Activated T-helper 2 cell treated with anti-CD3 and anti-CD28 coated beads, Interferon-gamma antibody, Interleukin-2, Interleukin-4, amounts not matched to agents 10 μg/mL and 5 μg/mL and 100 μg/mL, durations not matched to agents 14 hours and 24 hours and 36 hours (primary cell): ENCODE measurements at regions not wholly inside any gene's neighbourhood (a gene's known extent, or its start where the extent isn't known, plus 50 kb on each side); places are given as distances from the start of the nearest gene placed in this dataset.

Source experiments
- DNase-seq: peaks from one replicate; pipeline ENCODE4 v3.0.0; 2021; ENCODE audit warnings: low spot score
- H3K27ac Mint-ChIP-seq: one replicate; pipeline ENCODE4 v1.8.0; 2021; ENCODE audit warnings: mixed read lengths
- H3K27me3 Mint-ChIP-seq: one replicate; pipeline ENCODE4 v1.8.0; 2021; ENCODE audit warnings: low read depth, mixed read lengths
- H3K36me3 Mint-ChIP-seq: one replicate; pipeline ENCODE4 v1.8.0; 2021; ENCODE audit warnings: low read depth, mixed read lengths
- H3K4me1 Mint-ChIP-seq: one replicate; pipeline ENCODE4 v1.8.0; 2021; ENCODE audit warnings: low read depth, mixed read lengths
- H3K4me3 Mint-ChIP-seq: one replicate; pipeline ENCODE4 v1.8.0; 2021; ENCODE audit warnings: low read depth, mild to moderate bottlenecking, moderate library complexity, mixed read lengths
- H3K9me3 Mint-ChIP-seq: one replicate; pipeline ENCODE4 v1.8.0; 2021; ENCODE audit warnings: mixed read lengths
- intact Hi-C: fragments of 100-400 bp; cut with micrococcal nuclease; formaldehyde crosslinking; loops from one replicate; pipeline ENCODE4 v1.15.1; 2023

DNA sequence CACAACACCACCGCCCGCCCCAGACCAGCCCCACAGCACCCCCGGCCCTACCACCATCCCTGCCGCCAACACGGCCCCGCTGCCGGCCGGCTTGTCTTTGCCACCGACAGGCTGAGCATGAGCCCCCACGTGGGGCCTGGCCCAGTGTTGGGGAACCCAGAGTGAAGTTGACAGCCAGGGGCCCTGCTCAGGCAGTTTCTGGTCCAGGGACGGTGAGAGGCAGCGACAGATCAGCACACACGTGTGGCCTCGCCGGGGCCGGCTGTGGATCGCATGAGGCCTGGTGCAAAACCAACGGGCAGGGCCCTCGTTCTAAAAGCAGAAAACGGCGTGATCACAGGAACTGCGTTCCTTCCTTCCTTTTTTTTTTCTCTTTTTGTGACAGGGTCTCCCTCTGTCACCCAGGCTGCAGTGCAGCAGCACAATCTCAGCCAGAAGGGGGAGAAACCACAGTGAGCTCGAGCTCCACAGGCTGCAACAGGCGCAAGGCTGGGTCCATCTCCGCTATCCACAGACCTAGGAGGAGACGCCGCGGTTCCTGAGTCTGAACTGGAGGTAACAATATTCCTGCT, 50.5 kb upstream of the FBRSL1 start:
- peaks cover 14% of the 10 kb centered on the region for H3K4me1 Mint-ChIP-seq
- intact Hi-C loops = no loop called here
- no peaks in the 10 kb centered on the region for H3K36me3 Mint-ChIP-seq
- H3K4me3 Mint-ChIP-seq = no peak overlapping the region
- no peak overlapping the region for H3K27ac Mint-ChIP-seq
- H3K9me3 Mint-ChIP-seq = no peaks in the 10 kb centered on the region
- H3K27me3 Mint-ChIP-seq = no peaks in the 10 kb centered on the region
- no peak for DNase-seq

DNA sequence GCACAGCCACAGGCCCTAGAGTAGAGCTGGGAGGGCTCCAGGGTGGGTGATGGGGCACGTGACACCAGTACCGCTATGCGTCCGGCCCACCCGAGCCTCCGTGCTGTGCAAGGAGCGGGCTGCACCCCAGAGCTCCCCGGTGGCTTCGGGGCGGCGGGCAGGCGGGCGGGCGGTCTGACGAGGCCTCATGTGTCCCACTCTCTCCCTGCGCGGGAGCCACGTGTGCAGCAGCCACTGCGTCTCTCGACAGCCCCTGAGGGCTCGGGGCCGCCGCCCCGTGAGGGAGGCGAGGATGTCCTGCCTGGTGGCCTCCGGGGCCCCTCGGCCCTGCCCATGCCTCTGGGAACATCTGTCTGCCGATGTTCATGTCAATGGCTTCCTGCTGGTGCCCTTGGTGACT, 51.2 kb upstream of the FBRSL1 start:
- no peaks in the 10 kb centered on the region for H3K36me3 Mint-ChIP-seq
- no peak overlapping the region for H3K27ac Mint-ChIP-seq
- no peaks in the 10 kb centered on the region for H3K27me3 Mint-ChIP-seq
- peaks cover 12% of the 10 kb centered on the region for H3K4me1 Mint-ChIP-seq
- intact Hi-C loops = no loop called here
- H3K4me3 Mint-ChIP-seq = no peak overlapping the region
- DNase-seq = no peak
- no peaks in the 10 kb centered on the region for H3K9me3 Mint-ChIP-seq

DNA sequence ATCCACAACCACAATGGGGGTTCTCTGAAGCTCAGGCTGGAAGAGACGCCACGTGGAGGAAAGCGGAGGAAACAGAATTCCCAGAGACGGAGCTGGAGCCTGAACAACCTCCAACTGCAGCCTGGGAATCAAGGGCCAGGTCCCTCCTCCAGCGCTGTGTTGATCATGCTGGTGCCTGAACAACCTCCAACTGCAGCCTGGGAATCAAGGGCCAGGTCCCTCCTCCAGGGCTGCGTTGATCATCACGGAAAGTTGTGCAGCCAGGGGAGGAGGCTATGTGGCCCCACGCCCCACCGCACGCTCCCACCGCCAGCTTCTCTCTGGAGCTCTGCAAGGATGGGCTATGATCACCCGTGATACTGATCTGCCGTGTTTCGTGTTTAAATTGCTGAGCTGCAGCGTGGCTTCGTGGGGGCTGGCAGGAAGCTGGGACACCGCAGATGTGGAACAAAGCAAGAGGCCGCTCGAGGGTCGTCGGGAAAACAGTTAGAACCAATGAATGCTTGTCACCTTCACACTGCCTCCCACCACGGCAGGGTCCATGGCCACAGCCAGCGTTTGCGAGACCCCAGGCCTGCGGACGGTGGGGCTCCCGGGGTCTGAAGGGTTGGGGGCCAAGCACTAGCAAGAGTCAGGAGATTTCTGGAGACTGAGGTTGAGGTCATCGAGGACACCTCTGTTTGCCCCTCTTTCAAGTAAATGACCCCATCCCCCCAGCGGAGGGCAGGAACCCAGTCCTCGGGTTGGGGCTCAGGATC, 51.8 kb upstream of the FBRSL1 start:
- Mint-ChIP-seq H3K27me3 (no peaks in the 10 kb centered on the region), H3K4me3 (no peak overlapping the region), H3K36me3 (no peaks in the 10 kb centered on the region), H3K9me3 (no peaks in the 10 kb centered on the region), H3K27ac (no peak overlapping the region), H3K4me1 (peaks cover 8% of the 10 kb centered on the region)
- intact Hi-C loops = no loop called here
- no peak for DNase-seq

DNA sequence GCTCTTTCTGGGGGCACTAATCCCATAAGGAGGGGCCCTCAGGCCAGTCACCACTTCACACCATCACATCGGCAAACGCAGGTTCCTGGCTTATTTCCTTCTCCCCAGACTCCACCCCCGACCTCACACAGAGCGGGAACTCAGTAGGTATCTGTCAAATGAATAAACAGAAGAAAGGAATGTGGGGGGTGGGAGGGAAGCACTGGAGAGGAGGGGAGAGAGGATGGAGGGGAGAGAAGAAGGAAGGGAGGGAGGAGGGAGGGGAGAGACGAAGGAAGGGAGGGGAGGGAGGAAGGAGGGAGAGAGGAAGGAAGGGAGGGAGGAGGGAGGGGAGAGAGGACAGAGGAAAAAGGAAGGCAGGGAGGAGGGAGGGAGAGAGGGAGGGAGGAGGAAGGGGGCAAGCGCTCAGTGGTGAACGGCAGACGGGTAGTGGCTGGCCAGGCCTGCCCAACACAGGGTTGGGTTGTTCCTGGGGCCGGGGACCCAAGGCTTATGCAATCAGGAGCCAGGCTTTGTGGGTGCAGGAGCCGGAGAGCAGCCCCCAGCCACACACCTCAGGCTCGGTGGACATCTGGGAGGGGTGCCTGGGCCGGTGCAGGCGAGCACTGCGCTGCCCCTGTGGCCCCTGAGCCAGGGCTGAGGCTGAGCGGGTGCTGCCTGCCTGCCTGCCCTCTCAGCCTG, 52.6 kb upstream of the FBRSL1 start:
- no peak for DNase-seq
- Mint-ChIP-seq H3K4me1 (peaks cover 8% of the 10 kb centered on the region), H3K27me3 (no peaks in the 10 kb centered on the region), H3K36me3 (no peaks in the 10 kb centered on the region), H3K9me3 (no peaks in the 10 kb centered on the region), H3K27ac (no peak overlapping the region), H3K4me3 (no peak overlapping the region)
- intact Hi-C loops = no loop called here

DNA sequence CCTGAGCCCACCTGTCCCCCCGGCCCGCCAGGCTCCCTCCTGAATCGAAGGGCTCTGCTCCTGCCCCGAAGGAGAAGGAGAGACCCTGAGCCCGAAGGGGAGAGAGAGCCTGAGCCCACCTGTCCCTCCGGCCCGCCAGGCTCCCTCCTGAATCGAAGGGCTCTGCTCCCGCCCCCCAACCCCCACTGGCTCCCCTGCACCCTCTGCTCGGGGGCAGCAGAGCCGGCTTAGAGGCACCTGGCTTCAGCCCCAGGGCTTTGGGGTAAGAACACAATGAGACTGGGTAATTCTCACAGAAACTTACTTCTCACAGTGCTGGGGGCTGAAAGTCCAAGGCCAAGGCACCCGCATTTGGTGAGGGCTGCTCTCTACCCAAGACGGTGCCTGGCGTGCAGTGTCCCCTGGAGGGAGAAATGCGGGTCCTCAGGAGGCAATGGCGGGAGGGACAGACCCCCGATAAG, 53.1 kb upstream of the FBRSL1 start:
- H3K27ac Mint-ChIP-seq = no peak overlapping the region

DNA sequence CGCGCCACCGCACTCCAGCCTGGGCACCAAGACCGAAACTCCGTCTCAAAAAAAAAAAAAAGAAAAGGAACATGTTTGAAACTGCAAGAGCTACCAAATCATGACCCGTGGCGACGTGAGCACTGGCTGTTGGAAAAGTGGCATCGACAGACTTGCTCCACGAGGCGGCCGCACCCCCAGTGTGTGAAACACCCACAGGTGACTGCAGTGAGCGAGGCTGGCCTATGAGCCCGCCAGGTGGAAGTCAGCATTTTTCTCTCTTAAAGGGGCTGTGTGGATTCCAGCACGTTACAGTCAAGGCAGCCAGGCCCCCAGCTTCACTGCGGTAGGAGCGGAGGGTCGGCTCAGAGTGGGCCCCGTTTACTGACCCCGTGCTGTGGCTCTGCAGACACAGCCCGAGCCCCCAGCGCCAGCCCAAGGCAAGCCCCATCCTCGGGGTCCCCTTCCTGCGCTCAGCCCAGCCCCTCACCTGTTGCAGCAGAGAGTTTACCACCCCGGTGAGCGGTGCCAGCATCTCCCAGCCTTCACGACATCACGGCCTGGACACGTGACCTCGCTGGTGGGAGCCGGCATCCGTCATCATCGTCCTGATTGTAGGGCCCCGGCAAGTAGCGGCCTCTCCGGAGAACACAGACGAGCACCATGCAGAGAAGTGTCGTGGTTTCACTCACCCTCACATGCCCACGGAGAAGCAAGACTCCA, 54.3 kb upstream of the FBRSL1 start:
- no peak overlapping the region for H3K27ac Mint-ChIP-seq
- no peaks in the 10 kb centered on the region for H3K9me3 Mint-ChIP-seq
- H3K4me3 Mint-ChIP-seq = no peak overlapping the region
- H3K27me3 Mint-ChIP-seq = no peaks in the 10 kb centered on the region
- intact Hi-C loops = no loop called here
- peaks cover 8% of the 10 kb centered on the region for H3K4me1 Mint-ChIP-seq
- no peaks in the 10 kb centered on the region for H3K36me3 Mint-ChIP-seq
- no peak for DNase-seq

More for the DNA sequence above, 53.1 kb upstream of the FBRSL1 start:
- Mint-ChIP-seq H3K4me3 (no peak overlapping the region), H3K4me1 (peaks cover 8% of the 10 kb centered on the region), H3K27me3 (no peaks in the 10 kb centered on the region), H3K9me3 (no peaks in the 10 kb centered on the region), H3K36me3 (no peaks in the 10 kb centered on the region)
- no peak for DNase-seq
- intact Hi-C loops = no loop called here

DNA sequence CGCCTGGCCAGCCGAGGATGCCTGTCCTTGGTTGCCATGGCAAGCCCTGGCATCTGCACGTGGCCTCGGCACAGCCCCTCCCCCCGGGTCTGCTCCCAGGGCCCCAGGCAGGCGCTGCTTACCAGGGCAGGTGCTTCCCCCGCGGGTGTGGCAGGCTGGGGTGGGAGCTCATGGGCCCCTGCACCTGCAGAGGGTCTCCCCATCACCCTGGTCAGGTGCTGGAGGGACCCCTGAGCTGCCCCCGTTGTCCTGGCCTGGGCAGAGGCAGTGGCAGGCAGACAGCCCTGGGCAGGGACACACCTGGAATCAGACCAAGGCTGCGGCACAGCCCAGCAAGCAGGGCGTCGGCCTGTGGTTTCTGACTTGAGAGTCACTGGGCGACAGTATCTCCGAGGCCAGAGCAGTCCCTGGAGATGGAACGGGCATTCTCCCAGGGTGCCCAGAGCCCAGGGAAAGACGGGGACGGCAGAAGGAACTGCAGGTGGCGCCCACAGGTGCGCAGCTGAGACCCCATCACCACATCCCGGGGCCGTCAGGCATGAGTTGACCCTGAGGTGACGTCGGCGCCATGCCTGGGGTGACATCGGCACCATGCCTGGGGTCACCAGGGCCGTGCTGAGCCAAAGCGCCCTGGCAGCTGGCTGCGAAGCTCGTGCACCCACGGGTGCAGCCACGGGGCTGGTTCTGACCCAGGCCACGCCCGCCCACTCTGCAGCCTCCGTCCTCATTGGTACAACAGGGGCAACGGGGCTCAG, 56.1 kb upstream of the FBRSL1 start:
- H3K4me1 Mint-ChIP-seq = peaks cover 12% of the 10 kb centered on the region
- intact Hi-C loops = no loop called here
- no peaks in the 10 kb centered on the region for H3K36me3 Mint-ChIP-seq
- H3K27me3 Mint-ChIP-seq = no peaks in the 10 kb centered on the region
- no peak overlapping the region for H3K27ac Mint-ChIP-seq
- no peak for DNase-seq
- no peaks in the 10 kb centered on the region for H3K9me3 Mint-ChIP-seq
- H3K4me3 Mint-ChIP-seq = no peak overlapping the region

DNA sequence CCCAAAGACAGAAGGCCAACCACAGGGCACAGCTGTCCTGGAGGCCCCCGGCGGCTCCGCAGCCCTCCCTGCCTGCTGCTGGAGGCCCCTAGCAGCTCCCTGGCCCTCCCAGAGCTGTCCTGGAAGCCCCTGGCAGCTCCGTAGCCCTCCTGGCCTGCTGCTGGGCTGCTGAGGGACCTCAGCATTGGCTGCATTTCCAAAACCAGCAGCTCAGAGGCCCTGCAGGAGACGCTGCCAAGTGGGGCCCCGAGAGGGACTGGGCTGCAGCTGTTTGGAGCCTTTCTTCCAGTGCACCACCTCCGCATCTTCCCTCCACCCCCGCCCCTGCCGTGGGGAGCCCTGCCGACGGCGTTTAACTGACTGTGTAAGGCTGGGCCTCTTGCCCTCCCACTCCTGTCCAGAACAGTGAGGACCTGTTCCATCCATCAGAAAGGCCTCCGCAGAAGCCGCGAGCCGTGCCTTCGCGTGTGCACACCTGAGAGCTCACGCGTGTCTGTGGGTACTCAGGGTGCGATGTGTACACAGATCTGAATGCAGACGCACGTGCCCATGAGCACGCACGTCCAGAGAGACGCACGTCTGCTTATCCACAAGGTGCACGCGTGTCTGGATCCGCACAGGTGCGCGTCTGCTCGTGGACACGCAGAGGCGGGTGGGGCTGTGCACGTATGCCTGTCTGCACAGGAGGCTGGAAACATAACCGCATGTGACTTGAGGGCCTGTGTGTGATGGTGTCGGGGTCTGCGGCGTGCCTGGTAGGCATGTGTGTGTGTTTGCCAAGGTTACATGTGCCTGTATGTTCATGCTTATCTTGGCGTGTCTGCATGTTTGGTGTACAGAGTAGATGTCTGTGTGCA, 57.0 kb upstream of the FBRSL1 start:
- no peak for DNase-seq
- Mint-ChIP-seq H3K27me3 (no peaks in the 10 kb centered on the region), H3K4me3 (no peak overlapping the region), H3K36me3 (no peaks in the 10 kb centered on the region), H3K4me1 (peaks cover 8% of the 10 kb centered on the region), H3K9me3 (no peaks in the 10 kb centered on the region), H3K27ac (no peak overlapping the region)
- intact Hi-C loops = no loop called here

DNA sequence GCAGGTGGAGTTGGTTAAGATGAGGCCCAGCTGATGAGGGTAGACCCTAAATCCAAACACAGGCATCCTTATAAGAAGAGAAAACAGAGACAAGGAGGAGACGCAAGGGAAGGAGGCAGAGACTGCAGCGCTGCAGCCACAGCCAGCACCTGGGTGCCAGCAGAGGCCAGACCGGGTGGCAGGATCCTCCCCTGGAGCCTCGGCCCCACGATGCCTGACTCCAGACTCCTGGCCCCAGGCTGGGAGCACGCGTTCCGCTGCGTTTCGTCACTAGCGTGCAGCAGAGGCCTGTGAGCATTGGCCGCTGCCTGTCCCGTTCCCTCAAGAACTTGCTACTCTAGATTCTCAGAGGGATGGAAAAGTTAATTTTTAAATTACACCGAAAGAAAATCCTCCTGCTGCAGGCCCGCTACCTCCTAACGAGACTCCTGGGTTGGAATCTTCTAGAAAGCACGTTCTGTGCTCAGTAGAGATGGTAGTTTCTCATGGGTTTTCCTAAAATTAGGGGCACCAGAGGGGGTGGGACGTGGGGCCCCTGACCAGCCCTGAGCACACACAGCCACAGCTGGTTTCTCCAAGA, 57.7 kb upstream of the FBRSL1 start:
- no peak for DNase-seq
- H3K36me3 Mint-ChIP-seq = no peaks in the 10 kb centered on the region
- peaks cover 8% of the 10 kb centered on the region for H3K4me1 Mint-ChIP-seq
- H3K4me3 Mint-ChIP-seq = no peak overlapping the region
- H3K27ac Mint-ChIP-seq = no peak overlapping the region
- H3K9me3 Mint-ChIP-seq = no peaks in the 10 kb centered on the region
- H3K27me3 Mint-ChIP-seq = no peaks in the 10 kb centered on the region
- intact Hi-C loops = no loop called here

DNA sequence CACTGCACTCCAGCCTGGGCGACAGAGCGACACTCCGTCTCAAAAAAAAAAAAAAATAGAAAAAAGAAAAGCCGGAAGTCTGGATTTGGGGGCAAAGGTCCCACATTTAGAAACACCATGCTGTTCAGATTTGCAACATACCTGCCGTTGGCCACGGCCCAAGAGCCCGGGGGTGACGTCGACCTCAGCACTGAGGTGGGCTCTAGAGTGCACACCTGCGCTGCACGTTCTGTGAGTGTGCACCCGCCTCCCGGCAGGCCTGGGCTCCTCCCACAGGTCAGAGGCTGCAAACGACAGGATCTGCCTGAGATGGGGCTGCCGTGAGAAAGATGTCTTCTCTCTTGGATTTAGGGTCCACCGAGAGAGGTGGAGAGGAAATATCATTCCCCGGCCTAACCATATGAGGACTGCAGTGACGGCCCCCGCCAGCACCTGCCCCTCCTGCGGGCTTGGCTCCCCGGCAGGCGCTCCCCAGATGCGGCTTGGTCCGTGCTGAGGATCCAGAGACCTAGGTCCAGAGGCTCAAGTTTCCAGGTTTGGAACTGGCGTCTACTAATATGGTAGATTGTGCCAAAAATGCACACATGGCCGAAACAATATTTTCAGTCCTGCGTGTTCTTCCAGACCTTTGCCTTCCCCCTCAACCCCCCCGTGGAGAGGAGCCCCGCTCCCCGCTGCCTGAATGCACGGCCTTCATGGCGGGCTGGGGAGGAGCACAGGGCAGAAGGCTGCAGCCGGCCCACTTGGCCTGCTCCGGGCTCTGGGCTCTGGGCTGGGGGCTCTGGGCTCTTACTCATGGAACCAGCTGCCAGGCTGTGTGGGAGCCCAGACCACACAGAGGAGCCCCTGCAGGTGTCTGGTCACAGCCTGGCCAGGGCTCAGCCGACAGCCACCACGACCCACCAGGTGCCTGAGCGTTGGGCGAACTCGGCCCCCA, 58.8 kb upstream of the FBRSL1 start:
- H3K27ac Mint-ChIP-seq = no peak overlapping the region
- H3K36me3 Mint-ChIP-seq = no peaks in the 10 kb centered on the region
- H3K27me3 Mint-ChIP-seq = no peaks in the 10 kb centered on the region
- intact Hi-C loops = no loop called here
- no peaks in the 10 kb centered on the region for H3K9me3 Mint-ChIP-seq
- H3K4me3 Mint-ChIP-seq = no peak overlapping the region
- H3K4me1 Mint-ChIP-seq = peaks cover 8% of the 10 kb centered on the region
- no peak for DNase-seq
